ENCODE measurements at regions not wholly inside any gene's neighbourhood (a gene's known extent, or its start where the extent isn't known, plus 50 kb on each side); places are given as distances from the start of the nearest gene placed in this dataset.

DNA sequence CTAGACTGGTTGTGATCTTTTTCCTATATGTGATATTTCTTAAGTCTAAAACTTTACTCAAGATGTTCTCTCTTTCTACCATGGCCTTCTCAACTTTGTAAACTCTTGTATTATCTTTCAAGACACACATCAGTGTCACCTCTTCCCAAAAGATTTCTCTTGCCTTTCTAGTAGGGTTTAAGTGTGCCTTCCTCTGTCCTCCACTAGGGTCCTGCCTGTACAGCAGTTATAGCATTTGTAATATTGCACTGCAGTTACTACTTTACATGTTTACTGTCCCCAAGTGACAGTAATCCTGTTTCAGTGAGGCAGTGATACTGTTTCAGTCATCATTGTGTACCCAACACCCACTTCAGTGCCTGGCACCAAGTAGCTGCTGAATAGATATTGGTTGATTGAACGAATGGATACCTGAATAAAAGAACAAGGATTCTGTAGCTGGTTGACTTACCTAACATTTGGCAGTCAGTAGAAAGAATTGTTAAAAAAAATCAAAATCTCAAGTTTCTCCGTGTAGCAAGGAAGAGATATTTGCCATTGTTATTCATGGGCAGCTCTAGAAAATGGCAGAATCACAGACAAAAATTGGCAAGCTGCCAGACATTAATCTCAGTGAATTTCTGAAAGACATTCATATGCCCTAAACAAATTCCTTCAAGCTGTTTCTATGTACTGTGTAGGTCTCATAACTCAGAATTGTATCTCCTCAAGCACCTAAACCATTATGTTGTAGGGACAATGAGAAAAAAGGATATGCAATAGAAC lies 79.4 kb downstream of the RBMXL2 start:
- intact Hi-C loops (cut with DNase I; ENCODE audit: low total_unique reads) = no loop called here
- 64 to 71% methylated on average over 1 to 2 of the region's 2 CpGs for WGBS, 2 donors (ENCODE audit: low coverage in 1 of 2)

DNA sequence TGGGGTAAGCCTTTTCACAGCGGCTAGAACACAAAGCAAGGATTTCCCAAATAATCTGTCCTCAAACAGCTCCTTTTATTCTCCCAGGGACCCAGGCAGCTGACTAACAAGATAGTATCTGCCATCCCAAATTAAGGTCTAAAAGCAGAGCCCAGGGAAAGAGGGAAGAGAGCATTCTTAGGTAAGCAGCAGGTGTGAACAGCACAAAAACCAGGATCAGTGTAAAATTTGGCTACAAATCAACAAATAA lies 79.9 kb downstream of the RBMXL2 start:
- TF ChIP-seq EP300 (IDR thresholded peaks at IDR 0.05; ENCODE audit: low read depth) (no peak), POLR2A (IDR thresholded peaks at IDR 0.05) (no peak), POLR2AphosphoS5 (IDR thresholded peaks at IDR 0.05) (no peak)
- TF ChIP-seq, protein P1, sequence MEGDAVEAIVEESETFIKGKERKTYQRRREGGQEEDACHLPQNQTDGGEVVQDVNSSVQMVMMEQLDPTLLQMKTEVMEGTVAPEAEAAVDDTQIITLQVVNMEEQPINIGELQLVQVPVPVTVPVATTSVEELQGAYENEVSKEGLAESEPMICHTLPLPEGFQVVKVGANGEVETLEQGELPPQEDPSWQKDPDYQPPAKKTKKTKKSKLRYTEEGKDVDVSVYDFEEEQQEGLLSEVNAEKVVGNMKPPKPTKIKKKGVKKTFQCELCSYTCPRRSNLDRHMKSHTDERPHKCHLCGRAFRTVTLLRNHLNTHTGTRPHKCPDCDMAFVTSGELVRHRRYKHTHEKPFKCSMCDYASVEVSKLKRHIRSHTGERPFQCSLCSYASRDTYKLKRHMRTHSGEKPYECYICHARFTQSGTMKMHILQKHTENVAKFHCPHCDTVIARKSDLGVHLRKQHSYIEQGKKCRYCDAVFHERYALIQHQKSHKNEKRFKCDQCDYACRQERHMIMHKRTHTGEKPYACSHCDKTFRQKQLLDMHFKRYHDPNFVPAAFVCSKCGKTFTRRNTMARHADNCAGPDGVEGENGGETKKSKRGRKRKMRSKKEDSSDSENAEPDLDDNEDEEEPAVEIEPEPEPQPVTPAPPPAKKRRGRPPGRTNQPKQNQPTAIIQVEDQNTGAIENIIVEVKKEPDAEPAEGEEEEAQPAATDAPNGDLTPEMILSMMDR (IDR thresholded peaks at IDR 0.05) = no peak
- in situ Hi-C loops (cut with MboI; ENCODE audit: low pct_ligation_motif_present in 1 of 4, low pct_unique_long_range_greater_than_20kb in 1 of 4, low sequenced_read_pairs in 3 of 4) (no loop called here), intact Hi-C loops (cut with DNase I; ENCODE audit: low total_unique reads) (no loop called here)
- no peak overlapping the region for H3K4me3 ChIP-seq
- no peak for DNase-seq
- no peaks in the 10 kb centered on the region for H3K36me3 ChIP-seq
- H3K27me3 ChIP-seq = no peaks in the 10 kb centered on the region
- H3K9me3 ChIP-seq = no peaks in the 10 kb centered on the region
- WGBS, 2 donors (ENCODE audit: low coverage in 1 of 2) = 92% methylated on average over 1 of the region's 1 CpG; no CpG with 5 or more reads in 1 of the 2 donors
- no peak overlapping the region for H3K27ac ChIP-seq
- no peaks in the 10 kb centered on the region for H3K4me1 ChIP-seq

More for the DNA sequence above, 79.4 kb downstream of the RBMXL2 start:
- H3K36me3 ChIP-seq = no peaks in the 10 kb centered on the region
- H3K27ac ChIP-seq = no peak overlapping the region
- H3K4me3 ChIP-seq = no peak overlapping the region
- DNase-seq = no peak
- H3K9me3 ChIP-seq = no peaks in the 10 kb centered on the region
- no peaks in the 10 kb centered on the region for H3K27me3 ChIP-seq
- no peaks in the 10 kb centered on the region for H3K4me1 ChIP-seq
- TF ChIP-seq EP300 (IDR thresholded peaks at IDR 0.05; ENCODE audit: low read depth) (no peak), POLR2A (IDR thresholded peaks at IDR 0.05) (no peak), POLR2AphosphoS5 (IDR thresholded peaks at IDR 0.05) (no peak)
- TF ChIP-seq, protein P1 (IDR thresholded peaks at IDR 0.05) = no peak
- in situ Hi-C loops (cut with MboI; ENCODE audit: low pct_ligation_motif_present in 1 of 4, low pct_unique_long_range_greater_than_20kb in 1 of 4, low sequenced_read_pairs in 3 of 4) = no loop called here

DNA sequence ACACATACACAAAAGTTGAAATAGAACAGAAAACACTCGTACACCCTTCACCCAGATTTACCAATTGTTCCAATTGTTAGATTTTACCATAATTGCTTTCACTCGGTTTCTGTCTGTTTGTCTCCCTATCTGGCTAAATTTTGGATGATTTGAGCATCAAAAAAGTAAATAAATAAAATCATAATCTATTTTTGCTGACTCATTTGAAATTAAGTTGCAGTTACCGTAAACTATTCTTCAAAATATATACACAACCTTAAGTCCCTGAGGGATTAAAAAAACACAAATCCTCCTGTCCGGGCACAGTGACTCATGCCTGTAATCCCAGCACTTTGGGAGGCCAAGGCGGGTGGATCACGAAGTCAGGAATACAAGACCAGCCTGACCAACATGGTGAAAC lies 81.3 kb upstream of the SYT9 start:
- H3K4me1 ChIP-seq = no peaks in the 10 kb centered on the region
- no peaks in the 10 kb centered on the region for H3K9me3 ChIP-seq
- H3K27me3 ChIP-seq = no peaks in the 10 kb centered on the region
- in situ Hi-C loops (cut with MboI; ENCODE audit: low pct_ligation_motif_present in 1 of 4, low pct_unique_long_range_greater_than_20kb in 1 of 4, low sequenced_read_pairs in 3 of 4) (no loop called here), intact Hi-C loops (cut with DNase I; ENCODE audit: low total_unique reads) (no loop called here)
- no peaks in the 10 kb centered on the region for H3K36me3 ChIP-seq
- no peak for TF ChIP-seq POLR2A (IDR thresholded peaks at IDR 0.05)
- no peak for TF ChIP-seq POLR2AphosphoS5 (IDR thresholded peaks at IDR 0.05)
- TF ChIP-seq EP300 (IDR thresholded peaks at IDR 0.05; ENCODE audit: low read depth) = no peak
- TF ChIP-seq, protein P1 (IDR thresholded peaks at IDR 0.05) = no peak
- no peak overlapping the region for H3K4me3 ChIP-seq
- no peak for DNase-seq
- WGBS, 2 donors (ENCODE audit: low coverage in 1 of 2) = 63 to 66% methylated on average over 6 of the region's 6 CpGs
- H3K27ac ChIP-seq = no peak overlapping the region

DNA sequence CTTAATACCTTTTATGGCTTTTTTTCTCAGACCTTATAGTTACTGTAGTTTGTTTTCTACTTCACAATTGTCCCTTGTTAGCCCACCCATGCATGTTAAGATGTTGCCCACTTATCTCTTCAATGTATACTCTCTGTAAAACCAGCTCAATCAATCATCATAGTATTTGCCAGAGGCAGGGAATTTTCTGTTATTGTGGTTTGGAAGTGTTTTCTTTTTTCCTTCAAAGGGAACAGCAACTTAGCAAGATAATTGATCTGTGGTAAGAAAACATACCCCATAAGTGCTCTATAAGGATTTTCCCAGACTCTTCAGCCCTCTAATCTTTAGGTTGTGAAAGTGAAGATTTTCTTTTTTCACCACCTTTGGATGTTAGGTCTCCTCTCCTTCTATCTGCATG lies 76.7 kb upstream of the SYT9 start:
- H3K36me3 ChIP-seq = no peaks in the 10 kb centered on the region
- intact Hi-C loops (cut with DNase I; ENCODE audit: low total_unique reads) (no loop called here), in situ Hi-C loops (cut with MboI; ENCODE audit: low pct_ligation_motif_present in 1 of 4, low pct_unique_long_range_greater_than_20kb in 1 of 4, low sequenced_read_pairs in 3 of 4) (no loop called here)
- no peaks in the 10 kb centered on the region for H3K4me1 ChIP-seq
- TF ChIP-seq POLR2AphosphoS5 (IDR thresholded peaks at IDR 0.05) = no peak
- TF ChIP-seq, protein P1 (IDR thresholded peaks at IDR 0.05) = no peak
- no peak for TF ChIP-seq EP300 (IDR thresholded peaks at IDR 0.05; ENCODE audit: low read depth)
- no peak for DNase-seq
- H3K4me3 ChIP-seq = no peak overlapping the region
- no peak overlapping the region for H3K27ac ChIP-seq
- H3K27me3 ChIP-seq = no peaks in the 10 kb centered on the region
- H3K9me3 ChIP-seq = no peaks in the 10 kb centered on the region

All from transverse colon (tissue), 4 donors.